Osteocyte (in vitro differentiated cells): ENCODE measurements at regions not wholly inside any gene's neighbourhood (a gene's known extent, or its start where the extent isn't known, plus 50 kb on each side); places are given as distances from the start of the nearest gene placed in this dataset.

Experiments used
- DNase-seq: peaks from one replicate; pipeline ENCODE4 v3.0.0; 2021; ENCODE audit warnings: mixed read lengths; ENCODE audit not compliant: unreplicated experiment; ENCODE audit errors: extremely low spot score
- H3K27ac Mint-ChIP-seq: one replicate; pipeline ENCODE4 v1.8.0; 2021; ENCODE audit warnings: mild to moderate bottlenecking, mixed read lengths; ENCODE audit not compliant: unreplicated experiment
- H3K27me3 Mint-ChIP-seq: one replicate; pipeline ENCODE4 v1.8.0; 2021; ENCODE audit warnings: mixed read lengths; ENCODE audit not compliant: unreplicated experiment
- H3K36me3 Mint-ChIP-seq: one replicate; pipeline ENCODE4 v1.8.0; 2021; ENCODE audit warnings: mixed read lengths; ENCODE audit not compliant: unreplicated experiment
- H3K4me1 Mint-ChIP-seq: one replicate; pipeline ENCODE4 v1.8.0; 2021; ENCODE audit warnings: mixed read lengths; ENCODE audit not compliant: unreplicated experiment
- H3K4me3 Mint-ChIP-seq: one replicate; pipeline ENCODE4 v1.8.0; 2021; ENCODE audit warnings: mild to moderate bottlenecking, moderate library complexity, mixed read lengths; ENCODE audit not compliant: unreplicated experiment
- H3K9me3 Mint-ChIP-seq: one replicate; pipeline ENCODE4 v1.8.0; 2021; ENCODE audit warnings: mixed read lengths; ENCODE audit not compliant: unreplicated experiment
- TF ChIP-seq, protein P1 (sequence below): fragments of 200-600 bp; sonication (generic); IDR thresholded peaks from 2 replicates; pipeline ENCODE4 v1.5.0; 2021; ENCODE audit warnings: antibody characterized with exemption, mild to moderate bottlenecking, moderate library complexity

DNA sequence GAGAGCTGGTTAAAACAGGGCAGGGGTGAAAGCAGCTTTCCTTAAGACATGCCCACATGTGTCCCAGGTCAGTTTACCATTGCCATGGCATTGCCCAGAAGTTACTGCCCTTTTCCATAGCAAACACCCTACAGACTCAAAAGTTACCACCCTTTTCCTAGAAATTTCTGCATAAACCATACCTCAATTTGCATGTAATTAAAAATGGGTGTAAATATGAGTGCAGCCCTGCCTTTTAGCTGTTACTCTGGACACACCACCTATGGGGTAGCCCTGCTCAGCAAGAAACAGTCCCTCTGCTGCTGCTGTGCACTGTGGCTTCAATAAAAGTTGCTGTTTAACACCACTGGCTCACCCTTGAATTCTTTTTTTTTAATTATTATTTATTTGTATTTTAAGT lies 168.5 kb upstream of the C16orf82 start:
- no peak for DNase-seq
- Mint-ChIP-seq H3K4me3 (no peak overlapping the region), H3K4me1 (no peaks in the 10 kb centered on the region), H3K27ac (no peak overlapping the region), H3K36me3 (no peaks in the 10 kb centered on the region), H3K27me3 (no peaks in the 10 kb centered on the region), H3K9me3 (no peaks in the 10 kb centered on the region)
- TF ChIP-seq, protein P1, sequence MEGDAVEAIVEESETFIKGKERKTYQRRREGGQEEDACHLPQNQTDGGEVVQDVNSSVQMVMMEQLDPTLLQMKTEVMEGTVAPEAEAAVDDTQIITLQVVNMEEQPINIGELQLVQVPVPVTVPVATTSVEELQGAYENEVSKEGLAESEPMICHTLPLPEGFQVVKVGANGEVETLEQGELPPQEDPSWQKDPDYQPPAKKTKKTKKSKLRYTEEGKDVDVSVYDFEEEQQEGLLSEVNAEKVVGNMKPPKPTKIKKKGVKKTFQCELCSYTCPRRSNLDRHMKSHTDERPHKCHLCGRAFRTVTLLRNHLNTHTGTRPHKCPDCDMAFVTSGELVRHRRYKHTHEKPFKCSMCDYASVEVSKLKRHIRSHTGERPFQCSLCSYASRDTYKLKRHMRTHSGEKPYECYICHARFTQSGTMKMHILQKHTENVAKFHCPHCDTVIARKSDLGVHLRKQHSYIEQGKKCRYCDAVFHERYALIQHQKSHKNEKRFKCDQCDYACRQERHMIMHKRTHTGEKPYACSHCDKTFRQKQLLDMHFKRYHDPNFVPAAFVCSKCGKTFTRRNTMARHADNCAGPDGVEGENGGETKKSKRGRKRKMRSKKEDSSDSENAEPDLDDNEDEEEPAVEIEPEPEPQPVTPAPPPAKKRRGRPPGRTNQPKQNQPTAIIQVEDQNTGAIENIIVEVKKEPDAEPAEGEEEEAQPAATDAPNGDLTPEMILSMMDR: no peak

DNA sequence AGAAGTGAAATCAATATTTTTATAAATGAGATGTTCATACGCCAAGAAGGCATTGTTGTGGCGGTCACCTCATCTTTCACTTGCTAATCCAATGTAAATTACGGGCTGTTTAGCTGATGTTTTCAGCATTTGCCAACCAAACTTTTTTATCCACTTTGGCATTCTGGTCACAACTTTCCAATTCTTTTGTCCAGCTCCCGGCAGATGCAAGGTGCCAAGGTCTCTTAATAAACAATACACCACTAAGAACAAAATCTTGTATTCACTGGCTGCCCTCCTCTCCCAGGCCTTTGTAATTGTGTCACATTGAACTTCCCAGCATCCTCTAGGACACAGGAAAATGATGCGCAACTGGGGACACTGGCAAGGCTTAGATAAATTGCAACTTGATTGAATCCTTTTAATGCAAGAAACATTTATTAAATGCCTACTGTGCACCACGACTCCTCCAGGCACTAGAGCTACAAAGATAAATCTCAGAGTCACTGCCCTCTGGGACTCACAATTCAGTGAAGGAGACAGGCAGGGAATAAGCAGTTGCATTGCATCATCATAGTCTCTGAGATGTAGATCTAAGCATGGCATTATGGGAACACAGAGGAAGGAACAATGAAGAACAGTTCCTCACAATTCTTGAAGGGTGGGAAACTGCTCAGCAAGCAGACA lies 165.4 kb upstream of the C16orf82 start:
- Mint-ChIP-seq H3K27ac (no peak overlapping the region), H3K36me3 (no peaks in the 10 kb centered on the region), H3K9me3 (no peaks in the 10 kb centered on the region), H3K4me1 (no peaks in the 10 kb centered on the region), H3K4me3 (no peak overlapping the region), H3K27me3 (no peaks in the 10 kb centered on the region)
- no peak for DNase-seq
- TF ChIP-seq, protein P1: no peak

DNA sequence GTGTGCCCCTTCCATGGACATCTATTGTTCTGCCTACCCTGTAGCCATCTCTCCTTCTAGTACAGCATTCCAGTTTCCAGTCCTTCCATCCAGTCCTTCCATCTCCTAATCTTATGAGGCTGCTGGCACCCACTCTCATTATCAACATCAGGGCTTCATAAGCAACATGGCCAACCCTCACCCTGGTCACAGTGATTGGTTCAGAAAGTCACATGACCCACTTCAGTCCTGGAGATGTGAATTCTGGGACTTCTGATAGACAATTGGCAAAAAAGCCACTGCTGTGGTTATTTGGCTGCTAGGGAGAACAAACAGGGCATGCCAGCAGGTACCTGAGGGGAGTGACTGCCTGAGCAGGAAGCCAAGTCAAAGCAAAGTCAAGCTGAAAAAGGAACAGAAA lies 164.7 kb upstream of the C16orf82 start:
- TF ChIP-seq, protein P1: no peak
- Mint-ChIP-seq H3K27ac (no peak overlapping the region), H3K9me3 (no peaks in the 10 kb centered on the region), H3K36me3 (no peaks in the 10 kb centered on the region), H3K27me3 (no peaks in the 10 kb centered on the region), H3K4me3 (no peak overlapping the region), H3K4me1 (no peaks in the 10 kb centered on the region)
- DNase-seq: no peak

DNA sequence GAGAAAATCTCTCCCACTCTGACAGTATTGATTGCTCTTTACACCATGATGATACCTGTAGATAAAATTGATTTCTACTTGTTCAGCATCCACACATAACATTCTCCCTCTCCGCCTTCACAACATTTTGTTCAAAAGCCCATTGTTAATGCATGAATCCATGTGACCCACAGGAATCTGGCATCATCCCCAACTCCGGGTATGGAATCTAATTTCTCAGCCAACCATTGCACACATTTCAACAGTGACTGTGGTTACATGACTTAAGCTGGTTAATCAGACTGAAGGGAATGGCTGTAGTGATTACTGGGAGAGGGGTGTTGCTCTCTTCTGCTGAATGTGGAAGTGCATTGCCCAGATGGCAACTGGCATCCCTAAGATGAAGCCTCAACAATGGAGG lies 161.4 kb upstream of the C16orf82 start:
- no peak for DNase-seq
- no peak overlapping the region for H3K27ac Mint-ChIP-seq
- no peaks in the 10 kb centered on the region for H3K36me3 Mint-ChIP-seq
- H3K4me1 Mint-ChIP-seq: no peaks in the 10 kb centered on the region
- no peaks in the 10 kb centered on the region for H3K27me3 Mint-ChIP-seq
- TF ChIP-seq, protein P1: no peak
- no peaks in the 10 kb centered on the region for H3K9me3 Mint-ChIP-seq
- H3K4me3 Mint-ChIP-seq: no peak overlapping the region

DNA sequence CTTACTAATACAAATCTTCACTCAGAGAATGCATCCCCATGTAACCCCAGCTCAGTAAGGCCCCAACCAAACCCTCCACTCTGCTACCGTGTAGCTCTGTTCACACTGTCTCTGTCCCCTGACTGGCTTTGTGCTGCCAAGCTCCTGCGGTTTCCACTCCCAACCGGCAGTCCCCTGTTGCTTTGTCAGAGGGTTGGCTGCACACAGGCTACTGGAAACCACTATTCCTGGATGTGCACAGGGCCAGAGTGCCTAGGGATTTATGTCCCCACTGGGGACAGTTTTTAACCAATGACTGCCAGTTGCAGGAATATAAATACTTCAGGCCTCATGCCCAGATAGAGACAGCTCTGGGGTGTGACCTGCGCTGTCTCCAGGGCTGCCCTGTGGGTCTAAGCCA lies 157.1 kb upstream of the C16orf82 start:
- Mint-ChIP-seq H3K9me3 (no peaks in the 10 kb centered on the region), H3K27me3 (no peaks in the 10 kb centered on the region), H3K27ac (no peak overlapping the region), H3K36me3 (no peaks in the 10 kb centered on the region), H3K4me1 (no peaks in the 10 kb centered on the region), H3K4me3 (no peak overlapping the region)
- TF ChIP-seq, protein P1: no peak
- DNase-seq: no peak
